ENCODE measurements at regions not wholly inside any gene's neighbourhood (a gene's known extent, or its start where the extent isn't known, plus 50 kb on each side); places are given as distances from the start of the nearest gene placed in this dataset.

- Histone ChIP-seq H3K4me2 (no peak overlapping the region), H3K36me3 (no peaks in the 10 kb centered on the region), H3K27me3 (no peaks in the 10 kb centered on the region), H3K9ac (no peak overlapping the region), H3K9me3 (replicated peaks in 1 of 11) (peaks cover 0 to 10% (median 0%) of the 10 kb centered on the region in 11 experiments; a peak in 4 of 22 replicates), H3K27ac (no peak overlapping the region), H3K4me3 (no peak overlapping the region), H4K20me1 (no peaks in the 10 kb centered on the region), H3K4me1 (peaks cover 0 to 3% (median 0%) of the 10 kb centered on the region in 10 experiments; a peak in 1 of 20 replicates)
- TF ChIP-seq Cebpa-rat (IDR thresholded peaks at IDR 0.05): no peak
These were observed 189.2 kb upstream of the DMAC1 start for GRCh38 chr9:7988644-7989280.

- Histone ChIP-seq H3K9ac (no peak overlapping the region), H3K27ac (no peak overlapping the region), H4K20me1 (no peaks in the 10 kb centered on the region), H3K4me1 (peaks cover 0 to 23% (median 3%) of the 10 kb centered on the region in 10 experiments; a peak in 8 of 20 replicates), H3K4me2 (no peak overlapping the region), H3K27me3 (no peaks in the 10 kb centered on the region), H3K9me3 (replicated peaks in 1 of 11) (peaks cover 0 to 33% (median 23%) of the 10 kb centered on the region in 11 experiments; a peak in 16 of 22 replicates), H3K4me3 (no peak overlapping the region), H3K36me3 (peaks cover 0 to 8% (median 0%) of the 10 kb centered on the region in 11 experiments; a peak in 1 of 22 replicates)
- TF ChIP-seq Cebpa-rat (IDR thresholded peaks at IDR 0.05): no peak
These were observed 185.1 kb upstream of the DMAC1 start for GRCh38 chr9:7984692-7985091.

- no peak overlapping the region for H3K9ac ChIP-seq
- no peak overlapping the region for H3K4me3 ChIP-seq
- no peak overlapping the region for H3K27ac ChIP-seq
- no peak for TF ChIP-seq Cebpa-rat (IDR thresholded peaks at IDR 0.05)
- H3K9me3 ChIP-seq (replicated peaks in 1 of 11): peaks cover 0 to 38% (median 26%) of the 10 kb centered on the region in 11 experiments; a peak in 16 of 22 replicates
- H3K36me3 ChIP-seq: peaks cover 0 to 8% (median 0%) of the 10 kb centered on the region in 11 experiments; a peak in 1 of 22 replicates
- no peak overlapping the region for H3K4me2 ChIP-seq
- H3K27me3 ChIP-seq: no peaks in the 10 kb centered on the region
- peaks cover 0 to 28% (median 3%) of the 10 kb centered on the region in 10 experiments; a peak in 8 of 20 replicates for H3K4me1 ChIP-seq
- no peaks in the 10 kb centered on the region for H4K20me1 ChIP-seq
These were observed 184.6 kb upstream of the DMAC1 start for GRCh38 chr9:7984203-7984602.

GRCh38 chr9:7983490-7983889 is 183.9 kb upstream of the DMAC1 start:
- Histone ChIP-seq H3K9me3 (replicated peaks in 1 of 11) (peaks cover 0 to 40% (median 26%) of the 10 kb centered on the region in 11 experiments; a peak in 15 of 22 replicates), H3K9ac (no peak overlapping the region), H3K27me3 (no peaks in the 10 kb centered on the region), H3K4me1 (peaks cover 0 to 32% (median 5%) of the 10 kb centered on the region in 10 experiments; a peak in 10 of 20 replicates), H3K36me3 (peaks cover 0 to 8% (median 0%) of the 10 kb centered on the region in 11 experiments; a peak in 1 of 22 replicates), H3K27ac (no peak overlapping the region), H3K4me2 (peak overlapping the region in 4 of 11 experiments; percentile 6 to 35 (median 26); a peak in 7 of 22 replicates), H4K20me1 (no peaks in the 10 kb centered on the region), H3K4me3 (no peak overlapping the region)
- no peak for TF ChIP-seq Cebpa-rat (IDR thresholded peaks at IDR 0.05)

GRCh38 chr9:7982907-7983306 is 183.3 kb upstream of the DMAC1 start:
- H3K36me3 ChIP-seq: peaks cover 0 to 8% (median 0%) of the 10 kb centered on the region in 11 experiments; a peak in 1 of 22 replicates
- no peaks in the 10 kb centered on the region for H4K20me1 ChIP-seq
- H3K9ac ChIP-seq: no peak overlapping the region
- peak overlapping the region in 5 of 11 experiments; percentile 6 to 35 (median 19); a peak in 8 of 22 replicates for H3K4me2 ChIP-seq
- H3K27ac ChIP-seq: 0 out of 22 replicates have a peak overlapping the region, but pooled peaks of 1 of the 11 experiments have one; percentile 34
- H3K4me3 ChIP-seq: no peak overlapping the region
- TF ChIP-seq Cebpa-rat (IDR thresholded peaks at IDR 0.05): no peak
- H3K9me3 ChIP-seq (replicated peaks in 1 of 11): peaks cover 0 to 42% (median 26%) of the 10 kb centered on the region in 11 experiments; a peak in 15 of 22 replicates
- peaks cover 0 to 38% (median 9%) of the 10 kb centered on the region in 10 experiments; a peak in 15 of 20 replicates for H3K4me1 ChIP-seq
- no peaks in the 10 kb centered on the region for H3K27me3 ChIP-seq

GRCh38 chr9:7980691-7981289 is 181.2 kb upstream of the DMAC1 start:
- no peak overlapping the region for H3K9ac ChIP-seq
- peaks cover 0 to 42% (median 26%) of the 10 kb centered on the region in 11 experiments; a peak in 15 of 22 replicates for H3K9me3 ChIP-seq (replicated peaks in 1 of 11)
- H3K27me3 ChIP-seq: no peaks in the 10 kb centered on the region; a peak in 1 of 22 replicates
- 0 out of 22 replicates have a peak overlapping the region, but pooled peaks of 1 of the 11 experiments have one; percentile 16 for H3K4me2 ChIP-seq
- no peak for TF ChIP-seq Cebpa-rat (IDR thresholded peaks at IDR 0.05)
- H4K20me1 ChIP-seq: no peaks in the 10 kb centered on the region
- peak overlapping the region in 1 of 11 experiments; percentile 91; a peak in 2 of 22 replicates for H3K27ac ChIP-seq
- H3K36me3 ChIP-seq: peaks cover 0 to 8% (median 0%) of the 10 kb centered on the region in 11 experiments; a peak in 1 of 22 replicates
- H3K4me1 ChIP-seq: peaks cover 14 to 59% (median 29%) of the 10 kb centered on the region in 10 experiments
- H3K4me3 ChIP-seq: no peak overlapping the region

- Histone ChIP-seq H3K4me1 (peaks cover 20 to 66% (median 36%) of the 10 kb centered on the region in 10 experiments), H3K9ac (no peak overlapping the region), H3K4me3 (no peak overlapping the region), H3K27ac (peak overlapping the region in 1 of 11 experiments; percentile 91; a peak in 2 of 22 replicates), H3K4me2 (peak overlapping the region in 1 of 11 experiments; percentile 2; a peak in 1 of 22 replicates), H4K20me1 (no peaks in the 10 kb centered on the region), H3K36me3 (peaks cover 0 to 8% (median 0%) of the 10 kb centered on the region in 11 experiments; a peak in 1 of 22 replicates), H3K9me3 (replicated peaks in 1 of 11) (peaks cover 0 to 42% (median 26%) of the 10 kb centered on the region in 11 experiments; a peak in 14 of 22 replicates), H3K27me3 (no peaks in the 10 kb centered on the region; a peak in 1 of 22 replicates)
- TF ChIP-seq Cebpa-rat (IDR thresholded peaks at IDR 0.05): no peak
These were observed 180.5 kb upstream of the DMAC1 start for GRCh38 chr9:7980041-7980440.

- H3K4me2 ChIP-seq: peak overlapping the region in 1 of 11 experiments; percentile 2; a peak in 1 of 22 replicates
- H3K4me1 ChIP-seq: peaks cover 24 to 71% (median 41%) of the 10 kb centered on the region in 10 experiments
- no peak overlapping the region for H3K9ac ChIP-seq
- peaks cover 0 to 8% (median 0%) of the 10 kb centered on the region in 11 experiments; a peak in 1 of 22 replicates for H3K36me3 ChIP-seq
- peak overlapping the region in 1 of 11 experiments; percentile 91; a peak in 2 of 22 replicates for H3K27ac ChIP-seq
- H3K9me3 ChIP-seq (replicated peaks in 1 of 11): peaks cover 0 to 42% (median 26%) of the 10 kb centered on the region in 11 experiments; a peak in 14 of 22 replicates
- no peak overlapping the region for H3K4me3 ChIP-seq
- TF ChIP-seq Cebpa-rat (IDR thresholded peaks at IDR 0.05): no peak
- H4K20me1 ChIP-seq: no peaks in the 10 kb centered on the region
- no peaks in the 10 kb centered on the region; a peak in 1 of 22 replicates for H3K27me3 ChIP-seq
These were observed 180.0 kb upstream of the DMAC1 start for GRCh38 chr9:7979611-7980010.
